DOHH2 (cell line): ENCODE measurements at regions not wholly inside any gene's neighbourhood (a gene's known extent, or its start where the extent isn't known, plus 50 kb on each side); places are given as distances from the start of the nearest gene placed in this dataset.

Experiments
- EZH2phosphoT487 ChIP-seq: fragments of 200-600 bp; sonication (generic); IDR thresholded peaks from 2 replicates; pipeline ENCODE4 v1.6.1; 2017; ENCODE audit warnings: borderline replicate concordance, mild to moderate bottlenecking, antibody characterized with exemption, low read length, moderate library complexity, mixed read lengths
- TF ChIP-seq, protein P1 (sequence below): fragments of 200-600 bp; sonication (generic); IDR thresholded peaks from one replicate; pipeline ENCODE4 v1.5.1; 2014; ENCODE audit warnings: antibody characterized with exemption, mild to moderate bottlenecking, low read depth, low read length; ENCODE audit not compliant: poor library complexity, severe bottlenecking

DNA sequence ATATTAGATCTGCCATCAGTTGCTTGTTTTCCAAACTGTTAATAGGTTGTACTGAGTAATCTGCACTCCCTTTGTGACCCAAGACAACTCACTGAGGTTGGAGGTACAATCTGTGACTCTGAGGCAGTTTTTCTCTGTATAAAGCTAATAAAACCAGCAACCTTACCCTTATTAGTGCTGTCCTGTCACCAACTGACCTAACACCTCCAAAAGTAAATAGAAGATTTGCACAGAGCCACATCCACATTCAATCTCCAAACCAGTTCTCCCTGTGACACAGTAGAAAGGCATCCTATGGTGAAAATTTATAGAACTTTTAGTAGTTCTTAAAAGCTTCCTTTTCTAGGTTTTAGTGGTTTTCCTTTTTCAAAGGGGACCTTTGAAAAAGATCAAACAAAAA lies 140.4 kb upstream of the ADGRL2 start:
- TF ChIP-seq, protein P1, sequence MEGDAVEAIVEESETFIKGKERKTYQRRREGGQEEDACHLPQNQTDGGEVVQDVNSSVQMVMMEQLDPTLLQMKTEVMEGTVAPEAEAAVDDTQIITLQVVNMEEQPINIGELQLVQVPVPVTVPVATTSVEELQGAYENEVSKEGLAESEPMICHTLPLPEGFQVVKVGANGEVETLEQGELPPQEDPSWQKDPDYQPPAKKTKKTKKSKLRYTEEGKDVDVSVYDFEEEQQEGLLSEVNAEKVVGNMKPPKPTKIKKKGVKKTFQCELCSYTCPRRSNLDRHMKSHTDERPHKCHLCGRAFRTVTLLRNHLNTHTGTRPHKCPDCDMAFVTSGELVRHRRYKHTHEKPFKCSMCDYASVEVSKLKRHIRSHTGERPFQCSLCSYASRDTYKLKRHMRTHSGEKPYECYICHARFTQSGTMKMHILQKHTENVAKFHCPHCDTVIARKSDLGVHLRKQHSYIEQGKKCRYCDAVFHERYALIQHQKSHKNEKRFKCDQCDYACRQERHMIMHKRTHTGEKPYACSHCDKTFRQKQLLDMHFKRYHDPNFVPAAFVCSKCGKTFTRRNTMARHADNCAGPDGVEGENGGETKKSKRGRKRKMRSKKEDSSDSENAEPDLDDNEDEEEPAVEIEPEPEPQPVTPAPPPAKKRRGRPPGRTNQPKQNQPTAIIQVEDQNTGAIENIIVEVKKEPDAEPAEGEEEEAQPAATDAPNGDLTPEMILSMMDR = no peak
- no peak for TF ChIP-seq EZH2phosphoT487
